ENCODE measurements at regions not wholly inside any gene's neighbourhood (a gene's known extent, or its start where the extent isn't known, plus 50 kb on each side); places are given as distances from the start of the nearest gene placed in this dataset.

GRCh38 chr5:13505326-13505725 lies 439.2 kb downstream of the DNAH5 start:
- WGBS: 94% methylated on average over 1 of the region's 1 CpG
- intact Hi-C loops (cut with DNase I): no loop called here
- H3K36me3 ChIP-seq: no peaks in the 10 kb centered on the region
- TF ChIP-seq CTCF (IDR thresholded peaks at IDR 0.05) (no peak), POLR2A (IDR thresholded peaks at IDR 0.05; ENCODE audit: low read depth) (no peak), POLR2AphosphoS5 (IDR thresholded peaks at IDR 0.05) (no peak), EP300 (IDR thresholded peaks at IDR 0.05) (no peak)
- no peaks in the 10 kb centered on the region for H3K9me3 ChIP-seq
- no peak overlapping the region for H3K4me3 ChIP-seq
- DNase-seq (ENCODE audit: extremely low spot score): no peak
- no peaks in the 10 kb centered on the region for H3K4me1 ChIP-seq
- H3K27ac ChIP-seq (replicated peaks in 1 of 4): no peak overlapping the region
- peaks cover 0 to 7% (median 0%) of the 10 kb centered on the region in 4 donors for H3K27me3 ChIP-seq

- Histone ChIP-seq H3K4me3 (no peak overlapping the region), H3K27ac (replicated peaks in 1 of 4) (no peak overlapping the region), H3K9me3 (no peaks in the 10 kb centered on the region), H3K4me1 (no peaks in the 10 kb centered on the region), H3K27me3 (peaks cover 0 to 7% (median 0%) of the 10 kb centered on the region in 4 donors), H3K36me3 (no peaks in the 10 kb centered on the region)
- 60% methylated on average over 2 of the region's 2 CpGs for WGBS
- TF ChIP-seq POLR2A (IDR thresholded peaks at IDR 0.05; ENCODE audit: low read depth): no peak
- TF ChIP-seq EP300 (IDR thresholded peaks at IDR 0.05): no peak
- TF ChIP-seq CTCF (IDR thresholded peaks at IDR 0.05): no peak
- TF ChIP-seq POLR2AphosphoS5 (IDR thresholded peaks at IDR 0.05): no peak
- intact Hi-C loops (cut with DNase I): no loop called here
- peak; percentile 70 for DNase-seq (ENCODE audit: extremely low spot score)
Observed at GRCh38 chr5:13503017-13503416, 441.5 kb downstream of the DNAH5 start.

GRCh38 chr5:13501176-13501575 lies 443.3 kb downstream of the DNAH5 start:
- Histone ChIP-seq H3K27ac (replicated peaks in 1 of 4) (no peak overlapping the region), H3K9me3 (no peaks in the 10 kb centered on the region), H3K36me3 (no peaks in the 10 kb centered on the region), H3K27me3 (peaks cover 0 to 7% (median 0%) of the 10 kb centered on the region in 4 donors), H3K4me1 (no peaks in the 10 kb centered on the region), H3K4me3 (no peak overlapping the region)
- 73% methylated on average over 3 of the region's 3 CpGs for WGBS
- TF ChIP-seq POLR2A (IDR thresholded peaks at IDR 0.05; ENCODE audit: low read depth) (no peak), CTCF (IDR thresholded peaks at IDR 0.05) (no peak), EP300 (IDR thresholded peaks at IDR 0.05) (no peak), POLR2AphosphoS5 (IDR thresholded peaks at IDR 0.05) (no peak)
- DNase-seq (ENCODE audit: extremely low spot score): peak; percentile 19
- intact Hi-C loops (cut with DNase I): no loop called here

- H3K27me3 ChIP-seq: peaks cover 0 to 7% (median 0%) of the 10 kb centered on the region in 4 donors
- H3K27ac ChIP-seq (replicated peaks in 1 of 4): no peak overlapping the region
- TF ChIP-seq POLR2A (IDR thresholded peaks at IDR 0.05; ENCODE audit: low read depth) (no peak), POLR2AphosphoS5 (IDR thresholded peaks at IDR 0.05) (no peak), CTCF (IDR thresholded peaks at IDR 0.05) (no peak), EP300 (IDR thresholded peaks at IDR 0.05) (no peak)
- H3K9me3 ChIP-seq: no peaks in the 10 kb centered on the region
- intact Hi-C loops (cut with DNase I): no loop called here
- H3K4me1 ChIP-seq: no peaks in the 10 kb centered on the region
- no peaks in the 10 kb centered on the region for H3K36me3 ChIP-seq
- DNase-seq (ENCODE audit: extremely low spot score): peak; percentile 17
- H3K4me3 ChIP-seq: no peak overlapping the region
Observed at GRCh38 chr5:13498279-13498678, 446.2 kb downstream of the DNAH5 start.

GRCh38 chr5:13488254-13488931 lies 456.1 kb downstream of the DNAH5 start:
- Histone ChIP-seq H3K36me3 (no peaks in the 10 kb centered on the region), H3K27ac (replicated peaks in 1 of 4) (no peak overlapping the region), H3K27me3 (no peaks in the 10 kb centered on the region), H3K4me1 (no peaks in the 10 kb centered on the region), H3K4me3 (no peak overlapping the region), H3K9me3 (no peaks in the 10 kb centered on the region)
- intact Hi-C loops (cut with DNase I): no loop called here
- no peak for DNase-seq (ENCODE audit: extremely low spot score)
- no peak for TF ChIP-seq EP300 (IDR thresholded peaks at IDR 0.05)
- TF ChIP-seq POLR2A (IDR thresholded peaks at IDR 0.05; ENCODE audit: low read depth): no peak
- TF ChIP-seq POLR2AphosphoS5 (IDR thresholded peaks at IDR 0.05): no peak
- no peak for TF ChIP-seq CTCF (IDR thresholded peaks at IDR 0.05)
- 81% methylated on average over 8 of the region's 8 CpGs for WGBS

All from esophagus muscularis mucosa (tissue), 4 donors.